Kidney epithelial cell (primary cell): ENCODE measurements at regions not wholly inside any gene's neighbourhood (a gene's known extent, or its start where the extent isn't known, plus 50 kb on each side); places are given as distances from the start of the nearest gene placed in this dataset.

ENCODE experiments used
- DNase-seq: peaks from one replicate; pipeline ENCODE4 v3.0.0-alpha.2; 2010; ENCODE audit warnings: low read depth
- H3K27me3 ChIP-seq: 2 replicates; pipeline ENCODE4 v1.6.0; 2011; ENCODE audit warnings: low read length; ENCODE audit not compliant: control insufficient read depth, insufficient read depth
- H3K36me3 ChIP-seq: 2 replicates; pipeline ENCODE4 v1.5.1; 2011; ENCODE audit warnings: low read length; ENCODE audit not compliant: control insufficient read depth, insufficient read depth
- H3K4me3 ChIP-seq: 2 replicates; pipeline ENCODE4 v1.5.1; 2011; ENCODE audit warnings: low read depth, mild to moderate bottlenecking, control low read depth, low read length
- CTCF ChIP-seq: IDR thresholded peaks from 2 replicates; pipeline ENCODE4 v1.5.1; 2011; ENCODE audit warnings: mild to moderate bottlenecking, moderate library complexity, low read length, control low read depth, inconsistent platforms; ENCODE audit not compliant: insufficient read depth, poor library complexity, severe bottlenecking

DNA sequence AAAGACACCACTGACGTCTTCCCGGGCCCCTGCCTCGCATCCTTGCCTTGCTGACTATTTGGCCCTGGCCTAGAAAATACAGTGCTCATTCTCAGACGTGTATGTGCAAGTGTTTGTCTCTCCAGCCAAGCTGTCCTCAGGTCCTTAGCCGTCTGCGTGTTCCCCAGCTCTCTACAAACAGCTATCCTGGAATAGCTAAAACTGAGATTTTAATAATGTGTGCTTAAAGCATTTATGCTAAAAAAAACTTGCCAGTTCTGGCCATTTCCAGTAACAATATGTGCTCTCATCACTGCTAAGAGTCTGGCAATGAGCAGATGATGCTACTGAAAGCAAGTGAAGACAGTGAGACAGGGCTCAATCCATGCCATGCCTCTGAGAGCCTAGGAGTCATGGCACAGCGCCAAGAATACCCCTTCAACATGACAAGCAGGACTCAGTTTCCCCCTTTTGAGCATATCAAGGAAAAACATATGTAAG lies 55.7 kb downstream of the IRF2BP2 start:
- DNase-seq, result no peak
- Histone ChIP-seq H3K27me3 (no peaks in the 10 kb centered on the region), H3K4me3 (no peak overlapping the region), H3K36me3 (no peaks in the 10 kb centered on the region)
- TF ChIP-seq CTCF, result no peak

DNA sequence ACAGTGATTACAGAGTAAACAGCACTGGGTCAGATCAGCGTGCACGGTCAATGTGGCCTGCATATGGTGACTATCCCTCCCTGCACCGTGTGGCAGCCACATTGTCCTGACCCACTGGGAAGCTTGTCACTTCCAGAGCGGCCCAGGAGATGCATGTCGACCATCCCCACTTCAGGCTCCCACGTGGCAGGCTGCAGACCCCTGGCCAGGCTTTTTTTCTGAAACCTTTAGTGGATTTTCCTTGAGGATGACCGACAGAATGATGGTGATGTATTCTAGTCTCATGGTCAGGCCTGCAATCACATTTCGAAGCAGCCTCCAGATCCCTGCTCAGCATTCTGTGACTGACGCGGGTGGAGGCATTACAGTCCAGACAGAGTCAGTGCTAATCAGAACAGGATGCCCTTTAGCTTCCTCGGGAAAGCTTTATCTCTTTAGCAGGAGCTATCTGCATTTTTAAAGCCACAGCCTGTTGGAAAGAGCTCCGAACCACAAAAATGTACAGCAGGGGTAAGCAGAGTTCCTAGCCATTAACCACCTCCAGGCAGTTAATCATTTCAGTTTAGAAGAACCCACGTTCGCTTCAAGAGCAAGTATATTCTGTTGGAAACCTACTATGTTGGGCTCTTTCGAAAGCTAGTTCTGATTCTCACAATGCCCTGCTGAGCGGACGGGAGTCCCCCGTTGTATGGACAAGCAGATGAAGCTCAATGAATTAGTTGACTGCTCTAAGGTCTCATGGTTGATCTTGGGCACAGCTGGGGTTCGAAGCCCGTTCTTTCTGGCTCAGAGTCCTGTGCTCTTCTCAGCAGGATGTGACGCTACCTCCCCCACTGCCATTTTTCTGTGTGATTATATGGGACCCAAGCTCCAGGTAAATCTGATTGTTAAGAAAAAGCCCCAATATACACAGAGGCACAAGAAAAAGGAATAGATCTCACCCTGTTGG lies 56.5 kb downstream of the IRF2BP2 start:
- Histone ChIP-seq H3K27me3 (no peaks in the 10 kb centered on the region), H3K4me3 (no peak overlapping the region), H3K36me3 (no peaks in the 10 kb centered on the region)
- no peak for TF ChIP-seq CTCF
- peak; percentile 61 for DNase-seq

- no peak for DNase-seq
- no peak for TF ChIP-seq CTCF
- Histone ChIP-seq H3K36me3 (no peaks in the 10 kb centered on the region), H3K4me3 (no peak overlapping the region), H3K27me3 (no peaks in the 10 kb centered on the region)
Measured at GRCh38 chr1:234551032-234551378, 59.0 kb downstream of the IRF2BP2 start.

- Histone ChIP-seq H3K27me3 (no peaks in the 10 kb centered on the region), H3K36me3 (no peaks in the 10 kb centered on the region), H3K4me3 (no peak overlapping the region)
- no peak for TF ChIP-seq CTCF
- no peak for DNase-seq
Measured at GRCh38 chr1:234550341-234551031, 59.5 kb downstream of the IRF2BP2 start.

- DNase-seq, result no peak
- Histone ChIP-seq H3K36me3 (no peaks in the 10 kb centered on the region), H3K27me3 (no peaks in the 10 kb centered on the region), H3K4me3 (no peak overlapping the region)
- TF ChIP-seq CTCF, result no peak
Measured at GRCh38 chr1:234549447-234550021, 60.4 kb downstream of the IRF2BP2 start.
